T47D (cell line): ENCODE measurements at regions not wholly inside any gene's neighbourhood (a gene's known extent, or its start where the extent isn't known, plus 50 kb on each side); places are given as distances from the start of the nearest gene placed in this dataset.

Experiments
- DNase-seq, 2 experiments: peaks; one replicate each; pipeline versions ENCODE4 v3.0.0 to v3.0.0-alpha.2; 2011 to 2012; ENCODE audit warnings: low read depth in 1 of 2, low spot score in 1 of 2
- JUND ChIP-seq: IDR thresholded peaks from 2 replicates; pipeline ENCODE4 v1.6.1; 2012; ENCODE audit warnings: low read depth
- in situ Hi-C: cut with HindIII; loops from 2 replicates; pipeline ENCODE4 v1.10.0; 2016; ENCODE audit warnings: low sequenced_read_pairs, low pct_unique_long_range_greater_than_20kb

DNA sequence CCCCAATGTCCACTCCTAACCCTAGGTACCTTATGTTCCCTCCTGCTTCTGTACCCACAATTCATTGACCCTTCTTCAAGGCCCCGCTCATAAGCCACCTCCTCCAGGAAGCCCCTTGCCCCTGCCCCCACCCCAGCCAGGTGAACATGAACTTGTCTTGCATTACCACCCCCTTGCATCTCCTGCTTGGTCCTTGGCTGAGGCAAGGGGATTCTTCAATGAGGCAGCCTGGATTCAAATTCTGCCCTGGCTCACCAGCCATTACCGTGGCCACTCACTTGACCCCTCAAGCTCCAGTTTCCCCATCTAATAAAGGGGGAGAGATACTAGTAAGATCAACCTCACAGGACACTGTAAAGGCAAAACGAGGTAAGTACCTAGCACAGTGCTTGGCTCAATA is 193.1 kb downstream of the DICER1 start:
- DNase-seq, result no peak
- TF ChIP-seq JUND, result no peak
- in situ Hi-C loops, result no loop called here

DNA sequence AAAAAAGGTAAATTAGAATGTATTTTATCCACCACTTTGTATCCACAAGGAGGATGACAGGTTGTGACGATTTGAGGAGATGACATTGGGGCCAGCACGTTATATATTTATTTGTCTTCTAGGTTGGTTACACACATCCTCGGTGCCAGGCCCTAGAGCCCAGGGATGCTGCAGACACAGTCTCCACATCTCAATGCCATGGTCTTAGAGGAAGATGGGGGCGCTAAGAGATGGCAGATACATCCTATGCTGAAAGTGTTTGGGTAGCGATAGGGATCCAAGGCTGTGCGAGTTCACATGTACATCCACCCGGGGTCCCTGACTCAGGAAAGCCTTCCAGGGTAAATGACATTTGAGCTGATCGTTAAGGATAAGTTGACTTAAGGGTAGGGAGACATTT is 193.1 kb upstream of the GSC start:
- DNase-seq, result no peak
- TF ChIP-seq JUND, result no peak
- in situ Hi-C loops, result no loop called here

DNA sequence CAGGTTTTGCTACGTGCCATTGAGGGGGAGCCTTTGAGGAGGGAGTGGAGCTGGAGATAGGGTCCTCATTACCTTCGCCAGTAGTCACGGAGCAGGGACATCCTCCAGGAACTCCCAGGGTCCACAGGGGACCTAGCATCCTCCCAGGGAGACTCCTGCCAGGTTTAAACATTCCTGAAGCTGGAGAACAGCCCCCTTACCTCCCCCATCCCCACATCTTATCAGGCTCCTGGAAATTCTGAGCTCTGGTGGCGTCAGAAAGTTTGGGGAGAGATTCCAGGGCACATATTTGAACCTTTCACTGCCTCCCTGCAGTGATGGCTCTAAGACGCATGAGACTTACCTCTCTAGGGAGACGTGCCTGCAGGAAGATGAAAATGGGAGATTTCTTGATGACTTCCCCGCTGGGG is 192.3 kb upstream of the GSC start:
- DNase-seq, result no peak
- in situ Hi-C loops, result no loop called here
- no peak for TF ChIP-seq JUND

- in situ Hi-C loops, result no loop called here
- TF ChIP-seq JUND, result no peak
- DNase-seq, result no peak
Observed at GRCh38 chr14:94961386-94962165, 191.7 kb upstream of the GSC start.

- in situ Hi-C loops, result no loop called here
- DNase-seq, result no peak
- no peak for TF ChIP-seq JUND
Observed at GRCh38 chr14:94960285-94961001, 190.5 kb upstream of the GSC start.

DNA sequence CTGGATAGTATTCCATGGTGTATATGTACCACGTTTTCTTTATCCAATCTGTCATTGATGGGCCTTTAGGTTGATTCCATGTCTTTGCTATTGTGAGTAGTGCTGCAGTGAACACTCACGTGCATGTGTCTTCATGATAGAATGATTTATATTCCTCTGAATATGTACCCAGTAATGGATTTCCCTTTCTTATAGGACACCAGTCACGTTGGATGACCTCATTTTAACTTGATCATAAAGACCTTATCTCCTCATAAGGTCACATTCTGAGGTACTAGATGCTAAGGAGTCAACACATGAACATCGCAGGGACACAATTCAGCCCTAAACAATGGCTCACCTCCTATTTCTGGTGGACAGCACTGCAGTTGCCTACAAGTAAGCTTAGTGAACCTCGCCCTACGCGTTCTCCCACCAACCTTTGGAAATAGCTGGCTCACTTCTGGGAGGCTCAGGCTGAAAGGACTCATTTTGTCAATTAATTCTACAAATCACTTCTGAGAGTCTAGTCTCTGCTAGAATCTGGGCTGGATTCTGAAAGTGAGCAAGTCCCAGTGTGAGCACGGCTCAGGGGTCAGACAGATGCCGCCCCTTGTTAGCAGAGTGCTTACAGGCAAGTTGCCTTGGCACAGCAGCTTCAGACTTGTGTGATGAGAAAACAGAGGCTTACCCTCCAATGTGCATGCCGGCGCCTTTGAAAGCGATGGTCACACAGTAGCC is 183.8 kb upstream of the GSC start:
- DNase-seq, result no peak
- in situ Hi-C loops, result no loop called here
- no peak for TF ChIP-seq JUND

GRCh38 chr14:94952097-94952496 is 182.2 kb upstream of the GSC start:
- no peak for DNase-seq
- no peak for TF ChIP-seq JUND
- in situ Hi-C loops, result no loop called here

DNA sequence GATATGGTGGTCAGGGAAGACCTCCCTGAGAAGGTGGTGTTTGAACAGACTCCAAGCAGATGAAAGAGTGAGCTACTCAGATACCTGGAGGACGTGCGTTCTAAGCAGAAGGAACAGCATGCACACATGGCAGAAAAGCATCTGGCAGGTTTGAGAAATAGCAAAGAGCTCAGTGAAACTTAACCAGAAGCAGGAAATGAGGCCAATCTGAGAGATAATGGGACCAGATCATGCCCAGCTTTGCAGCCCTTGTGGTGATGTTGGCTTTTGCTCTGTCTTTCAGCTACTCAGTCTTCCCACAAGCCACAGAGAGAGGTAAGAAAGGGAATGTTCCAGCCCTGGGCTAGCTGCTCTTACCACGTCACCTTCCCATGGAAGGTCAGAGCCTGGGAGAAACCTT is 176.3 kb upstream of the GSC start:
- no peak for DNase-seq
- TF ChIP-seq JUND, result no peak
- in situ Hi-C loops, result no loop called here

- no peak for TF ChIP-seq JUND
- DNase-seq, result no peak
- in situ Hi-C loops, result no loop called here
Observed at GRCh38 chr14:94945615-94946014, 175.7 kb upstream of the GSC start.

GRCh38 chr14:94944636-94945258 is 174.8 kb upstream of the GSC start:
- no peak for TF ChIP-seq JUND
- in situ Hi-C loops, result no loop called here
- DNase-seq, result no peak

DNA sequence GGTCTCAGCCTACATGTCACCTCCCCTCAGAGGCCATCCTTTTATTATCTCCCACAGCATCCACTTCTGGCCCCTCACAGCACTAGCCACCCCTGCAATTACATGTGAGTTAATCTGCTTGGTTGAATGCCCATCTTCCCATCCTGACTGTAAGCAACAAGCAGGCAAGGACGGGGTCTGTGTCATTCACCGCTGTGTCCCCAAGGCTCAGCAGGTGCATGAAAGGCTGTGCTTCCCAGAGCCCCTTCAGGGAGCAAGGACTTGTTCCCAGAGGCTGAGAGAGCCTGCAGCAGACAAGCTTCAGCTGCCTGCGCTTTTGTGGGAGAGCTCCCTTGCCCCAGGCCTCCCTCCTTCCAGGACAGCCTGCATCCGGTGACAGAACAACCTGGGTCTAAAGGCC is 172.7 kb upstream of the GSC start:
- DNase-seq, result no peak
- in situ Hi-C loops, result no loop called here
- no peak for TF ChIP-seq JUND

DNA sequence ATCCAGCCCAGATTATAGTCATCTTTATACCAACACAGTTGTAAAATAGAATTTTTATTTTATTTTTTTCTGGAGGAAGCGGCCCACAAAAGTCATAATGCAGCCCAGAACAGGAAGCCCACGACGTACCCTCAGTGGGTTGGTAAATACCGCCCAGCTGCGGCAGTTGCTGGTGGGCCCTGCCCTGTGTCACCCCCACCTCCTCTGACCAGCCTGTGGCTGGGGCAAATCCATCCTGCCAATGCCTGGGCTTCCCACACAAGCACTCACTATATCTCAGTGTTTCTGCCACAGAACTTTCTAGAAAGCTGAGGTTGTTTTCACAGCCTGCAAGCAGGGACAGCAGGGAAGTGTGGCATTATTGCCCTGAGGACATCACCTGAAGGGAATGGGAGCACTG is 171.4 kb upstream of the GSC start:
- TF ChIP-seq JUND, result no peak
- in situ Hi-C loops, result no loop called here
- no peak for DNase-seq

DNA sequence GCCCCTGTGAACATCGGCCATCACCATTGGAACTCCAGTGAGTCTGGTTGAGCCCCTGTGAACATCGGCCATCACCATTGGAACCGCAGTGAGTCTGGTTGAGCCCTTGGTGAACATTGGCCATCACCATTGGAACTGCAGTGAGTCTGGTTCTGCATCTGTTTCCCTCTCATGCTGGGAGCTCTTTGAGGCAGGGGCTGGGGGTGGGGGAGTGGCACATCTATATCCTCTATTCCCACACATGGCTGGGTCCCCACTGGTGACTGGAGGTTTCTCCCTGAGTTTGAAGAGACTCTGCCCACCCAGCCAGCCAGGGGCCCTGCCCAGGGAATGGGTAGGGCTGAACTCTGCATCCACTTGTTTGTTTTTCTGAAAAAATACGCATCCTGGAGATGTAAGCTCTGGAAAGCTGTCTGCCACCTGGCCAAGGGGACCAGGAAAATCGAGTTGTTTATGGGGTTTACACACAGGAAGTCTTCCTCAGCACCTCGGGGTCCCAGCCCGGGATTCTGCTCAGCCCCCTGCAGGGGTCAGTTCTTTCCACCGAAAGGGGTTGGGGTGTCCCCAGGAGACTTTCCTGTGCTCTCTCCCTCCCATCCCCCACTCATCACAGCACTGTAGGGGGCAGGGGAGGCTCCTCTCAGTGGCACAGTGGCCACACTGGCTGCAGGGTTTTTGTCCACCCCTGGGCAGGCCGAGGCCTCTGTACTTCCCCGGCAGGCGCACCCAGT is 170.5 kb upstream of the GSC start:
- no peak for DNase-seq
- in situ Hi-C loops, result no loop called here
- no peak for TF ChIP-seq JUND
